HEK293 (cell line): ENCODE measurements at regions not wholly inside any gene's neighbourhood (a gene's known extent, or its start where the extent isn't known, plus 50 kb on each side); places are given as distances from the start of the nearest gene placed in this dataset.

Experiments
- CTCF ChIP-seq: fragments of 450-650 bp; formaldehyde crosslinking; IDR thresholded peaks from 2 replicates; pipeline ENCODE4 v1.5.1; 2016; ENCODE audit warnings: missing biosample characterization, missing genetic modification characterization
- IKZF3 ChIP-seq: fragments of 450-650 bp; IDR thresholded peaks from 2 replicates; pipeline ENCODE4 v1.5.0; 2018; ENCODE audit warnings: missing biosample characterization, mild to moderate bottlenecking, missing genetic modification characterization, moderate library complexity
- MYNN ChIP-seq: fragments of 450-650 bp; formaldehyde crosslinking; IDR thresholded peaks from 2 replicates; pipeline ENCODE4 v1.5.1; 2016; ENCODE audit warnings: missing biosample characterization, missing genetic modification characterization, borderline replicate concordance
- PRDM4 ChIP-seq: fragments of 450-650 bp; formaldehyde crosslinking; IDR thresholded peaks from 2 replicates; pipeline ENCODE4 v1.5.1; 2017; ENCODE audit warnings: missing biosample characterization, missing genetic modification characterization
- ZBTB11 ChIP-seq: fragments of 450-650 bp; formaldehyde crosslinking; conservative IDR thresholded peaks from 2 replicates; pipeline ENCODE4 v1.5.1; 2016; ENCODE audit warnings: low read depth, missing biosample characterization, missing genetic modification characterization
- ZFP37 ChIP-seq: fragments of 450-650 bp; formaldehyde crosslinking; IDR thresholded peaks from 2 replicates; pipeline ENCODE4 v1.5.1; 2016; ENCODE audit warnings: missing biosample characterization, missing genetic modification characterization
- ZNF501 ChIP-seq: fragments of 450-650 bp; formaldehyde crosslinking; IDR thresholded peaks from 2 replicates; pipeline ENCODE4 v1.5.1; 2016; ENCODE audit warnings: missing biosample characterization, missing genetic modification characterization
- ZNF776 ChIP-seq: fragments of 450-650 bp; formaldehyde crosslinking; IDR thresholded peaks from 2 replicates; pipeline ENCODE4 v1.5.0; 2017; ENCODE audit warnings: missing biosample characterization, missing genetic modification characterization, borderline replicate concordance

GRCh38 chr10:78177491-78178185, 144.0 kb downstream of the RPS24 start:
- TF ChIP-seq ZFP37 (tag by site-specific recombination) (no peak), MYNN (tag by site-specific recombination) (no peak), IKZF3 (tag by site-specific recombination) (no peak), ZBTB11 (tag by site-specific recombination) (no peak), ZNF501 (tag by site-specific recombination) (no peak), CTCF (tag by site-specific recombination) (no peak), PRDM4 (tag by site-specific recombination) (no peak), ZNF776 (no peak)
